Hematopoietic multipotent progenitor cell (in vitro differentiated cells): ENCODE measurements at regions not wholly inside any gene's neighbourhood (a gene's known extent, or its start where the extent isn't known, plus 50 kb on each side); places are given as distances from the start of the nearest gene placed in this dataset. TPM values are rescaled to one million over a fixed set of nuclear protein-coding genes. Genes with fewer than 3 reads are reported as not detected.
"Not testable (repeated sequence)": the region's sequence is repeated elsewhere in the genome, so short reads cannot be mapped to it uniquely, and the experiment has no call there.

ENCODE experiments used
- DNase-seq, 3 donors: peaks; one replicate each; pipeline ENCODE4 v3.0.0-alpha.2; 2011 to 2015; ENCODE audit warnings: low read depth in 2 of 3, low spot score in 2 of 3
- small RNA-seq: library from RNA; depleted of rRNA; stranded (forward); fragments of <200 nt; gene quantifications from one replicate; pipeline ENCODE3, GENCODE V24; 2012

DNA sequence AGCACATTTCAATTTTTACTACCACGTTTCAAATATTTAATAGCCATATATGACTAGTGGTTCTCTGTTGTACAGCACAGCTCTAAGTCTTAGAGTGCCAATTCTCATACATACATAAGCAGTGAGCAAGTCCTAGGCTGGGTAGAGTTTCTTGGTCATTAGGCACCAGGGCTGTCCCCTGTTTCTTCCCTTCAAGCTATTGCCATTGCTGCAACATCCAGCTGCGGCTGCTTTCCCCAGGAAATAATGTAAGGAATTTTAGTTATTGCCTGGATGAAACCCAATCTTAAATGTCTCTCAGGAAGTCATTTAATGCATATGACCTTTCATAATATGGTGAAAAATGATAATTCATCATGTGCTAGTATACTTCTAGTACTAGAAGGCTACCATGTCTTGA, 74.1 kb upstream of the PPP3CA start:
- no peak for DNase-seq

DNA sequence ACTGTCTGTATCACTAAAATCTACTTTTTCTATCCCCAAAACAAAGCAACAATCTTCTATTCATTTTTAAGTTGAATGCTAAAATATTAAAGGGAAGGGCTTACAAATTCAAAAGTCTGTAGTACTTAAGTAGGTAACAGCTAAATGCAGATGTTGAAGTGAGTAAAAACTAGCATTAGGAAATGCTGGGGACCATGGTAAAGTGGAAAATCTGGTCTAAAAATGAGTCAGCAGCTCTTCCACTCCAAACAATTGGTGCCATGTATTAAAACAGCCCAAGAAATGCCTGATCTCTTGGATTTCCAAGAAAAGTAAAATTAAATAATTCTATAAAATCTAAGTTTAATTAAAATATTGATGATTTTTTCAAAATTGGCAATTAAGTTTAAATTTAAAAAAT, 73.3 kb upstream of the PPP3CA start:
- peak in 1 of 3 donors; percentile 8 for DNase-seq

DNA sequence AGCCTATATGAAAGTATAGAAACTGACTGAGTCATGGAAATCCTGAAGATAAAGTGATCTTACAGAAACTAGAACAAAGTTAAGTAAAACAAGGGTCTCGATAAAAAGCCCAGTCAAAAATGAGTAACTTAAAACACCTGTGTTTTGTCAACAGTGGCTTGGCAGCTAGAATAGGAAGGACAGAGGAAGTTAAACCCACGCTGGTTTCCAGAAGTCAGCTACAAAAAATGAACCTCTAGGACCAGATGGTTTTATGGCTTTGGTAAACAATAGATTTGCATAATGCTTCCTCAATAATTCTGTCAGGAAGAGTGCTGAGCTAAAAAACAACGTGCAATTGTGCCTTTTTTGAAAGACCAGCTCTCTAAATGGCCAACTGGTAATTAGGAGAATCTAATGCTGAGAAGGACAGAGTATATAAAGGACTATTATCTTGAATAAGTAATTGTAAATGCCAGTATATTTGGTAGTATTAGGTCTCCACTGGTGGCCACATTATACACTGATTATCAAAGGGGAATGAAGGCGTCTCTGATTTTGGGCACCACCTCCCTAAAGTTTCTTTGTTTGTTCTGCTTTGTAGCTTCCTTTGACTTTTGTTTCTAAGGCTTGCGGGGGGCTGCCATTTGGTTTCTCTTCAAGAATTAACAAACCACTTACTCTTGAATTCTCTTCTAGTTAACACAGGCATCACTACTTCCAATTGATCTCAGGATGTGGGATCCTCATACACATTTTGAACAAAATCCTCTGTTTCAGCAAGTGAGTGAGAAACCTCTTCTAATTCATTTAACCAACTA, 72.2 kb upstream of the PPP3CA start:
- DNase-seq, result peak in 1 of 3 donors; percentile 60

DNA sequence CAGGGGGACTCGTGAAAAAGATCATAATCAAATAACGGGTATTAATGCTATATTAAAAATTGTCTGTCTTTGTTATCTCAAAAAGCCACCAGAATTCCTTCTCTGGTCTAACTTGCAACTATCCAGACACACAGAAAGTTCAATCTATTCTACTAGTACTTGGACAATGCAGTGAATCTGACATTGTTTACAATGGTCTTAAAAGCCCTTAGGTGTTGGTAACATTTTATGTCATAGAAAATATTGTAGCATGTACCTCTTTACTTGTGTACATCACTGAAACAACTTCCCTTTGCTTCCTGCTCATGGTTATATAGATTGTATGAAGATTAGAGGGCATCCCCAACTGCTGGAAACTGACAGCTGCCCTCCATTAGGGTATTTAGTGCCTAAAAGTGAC, 71.1 kb upstream of the PPP3CA start:
- no peak for DNase-seq

DNA sequence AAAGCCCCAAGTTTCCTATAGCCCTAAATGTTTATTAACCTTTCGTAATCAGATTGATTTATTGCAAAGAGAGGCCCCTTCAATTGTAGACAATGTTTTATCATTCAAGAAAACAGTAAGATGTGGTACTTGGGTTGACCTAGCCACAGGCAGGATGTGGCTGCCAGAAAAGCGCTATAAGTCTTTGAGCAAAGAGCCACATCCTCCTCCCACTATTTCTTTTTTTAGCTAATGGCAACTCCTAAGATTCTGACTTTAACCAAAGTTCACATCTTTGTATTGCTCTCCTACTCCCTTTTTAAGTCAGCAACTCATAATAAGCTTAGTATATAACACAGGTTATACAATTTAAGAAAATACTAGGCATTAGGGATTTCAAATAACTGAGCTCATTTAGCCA, 70.7 kb upstream of the PPP3CA start:
- DNase-seq, result peak; percentile 5 to 67 (median 26)

DNA sequence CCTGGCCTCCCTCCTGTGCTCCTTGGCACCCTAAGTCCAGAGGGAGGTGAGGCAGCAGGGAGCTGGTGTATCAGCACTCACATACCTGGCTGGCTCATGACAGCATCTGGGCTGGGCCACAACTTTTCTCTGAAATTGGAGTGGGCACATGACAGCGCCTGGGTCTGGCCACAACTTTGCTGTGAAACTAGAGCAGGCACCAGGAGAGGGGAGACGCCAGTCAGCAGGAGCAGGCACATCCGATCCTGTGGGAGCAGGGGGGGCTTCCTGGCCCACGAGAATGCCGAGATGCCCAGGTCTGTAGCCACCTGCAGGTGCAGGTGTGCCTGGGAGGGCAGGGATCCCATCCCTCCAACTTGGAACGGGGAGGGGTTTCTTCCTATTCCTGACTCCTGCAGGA, 69.7 kb upstream of the PPP3CA start:
- no peak for DNase-seq

DNA sequence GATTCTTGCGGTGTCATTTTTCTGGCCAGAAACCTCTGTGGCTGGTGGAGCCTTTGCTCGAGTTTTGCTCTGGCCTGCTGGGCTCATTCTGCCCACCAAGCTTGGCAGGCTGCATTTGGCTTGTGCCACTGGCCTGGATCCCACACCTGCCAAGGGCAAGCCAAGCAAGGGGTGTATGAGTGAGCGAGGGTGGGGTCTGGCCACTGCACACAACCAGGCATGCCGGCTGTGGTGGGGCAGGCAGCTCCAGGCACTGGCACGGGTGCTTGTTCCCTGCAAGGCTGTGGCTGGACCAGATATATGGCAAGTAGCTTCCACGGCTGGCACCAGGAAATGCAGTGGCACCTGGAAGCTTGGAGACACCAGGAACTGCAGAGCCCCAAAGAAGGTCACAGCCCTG, 68.6 kb upstream of the PPP3CA start:
- no peak for DNase-seq

DNA sequence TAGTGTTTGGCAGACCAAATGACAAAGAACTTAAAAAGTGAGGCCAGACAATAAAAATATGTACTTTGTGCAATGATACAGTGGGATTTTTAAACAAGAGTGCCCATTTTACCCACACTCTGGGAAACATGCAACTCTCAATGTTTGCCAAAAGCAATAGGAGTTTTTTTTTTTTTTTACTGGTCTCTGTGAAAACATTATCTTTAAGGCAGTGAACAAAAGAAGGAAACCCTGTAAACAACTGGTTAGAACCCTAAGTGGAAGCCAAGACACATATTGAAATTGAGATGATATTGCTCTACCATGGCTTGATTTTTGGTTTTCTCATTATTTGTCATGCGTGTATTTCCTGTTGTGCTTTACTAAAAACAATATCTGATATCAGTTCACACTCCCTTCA, 67.2 kb upstream of the PPP3CA start:
- no peak for DNase-seq

DNA sequence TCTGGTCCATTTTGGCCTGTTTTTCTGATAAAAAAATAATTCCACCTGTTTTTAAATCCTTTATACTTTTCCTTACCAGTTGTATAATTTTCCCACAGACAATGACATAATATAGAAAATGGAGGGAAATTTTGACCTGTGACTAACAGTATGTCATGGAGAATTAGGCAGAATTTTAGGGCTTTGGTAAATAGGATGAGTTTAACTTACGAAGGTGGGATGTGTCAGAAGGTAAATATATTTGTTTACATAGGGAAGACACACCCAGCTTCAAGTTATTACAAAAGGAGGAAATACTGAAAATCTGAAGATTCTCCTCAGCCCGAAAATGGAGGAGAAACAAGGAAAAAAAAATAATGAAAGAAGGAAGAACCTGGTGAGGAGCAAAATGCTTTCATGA, 64.6 kb upstream of the PPP3CA start:
- DNase-seq, result no peak

DNA sequence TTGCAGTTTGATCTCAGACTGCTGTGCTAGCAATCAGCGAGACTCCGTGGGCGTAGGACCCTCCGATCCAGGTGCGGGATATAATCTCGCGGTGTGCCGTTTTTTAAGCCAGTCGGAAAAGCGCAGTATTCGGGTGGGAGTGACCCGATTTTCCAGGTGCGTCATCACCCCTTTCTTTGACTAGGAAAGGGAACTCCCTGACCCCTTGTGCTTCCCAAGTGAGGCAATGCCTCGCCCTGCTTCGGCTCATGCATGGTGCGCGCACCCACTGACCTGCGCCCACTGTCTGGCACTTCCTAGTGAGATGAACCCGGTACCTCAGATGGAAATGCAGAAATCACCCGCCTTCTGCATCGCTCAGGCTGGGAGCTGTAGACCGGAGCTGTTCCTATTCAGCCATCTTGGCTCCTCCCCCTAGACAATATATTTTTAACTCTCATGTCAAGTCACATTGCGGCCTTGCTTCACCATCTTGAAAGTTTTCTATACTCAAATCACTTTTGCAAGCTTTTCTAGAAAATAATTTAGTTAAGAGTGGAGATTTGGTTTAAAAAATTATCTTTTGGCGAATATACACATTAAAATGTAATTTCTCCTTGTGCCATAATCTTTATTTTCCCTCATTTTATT, 64.1 kb upstream of the PPP3CA start:
- DNase-seq, result not testable (repeated sequence)

DNA sequence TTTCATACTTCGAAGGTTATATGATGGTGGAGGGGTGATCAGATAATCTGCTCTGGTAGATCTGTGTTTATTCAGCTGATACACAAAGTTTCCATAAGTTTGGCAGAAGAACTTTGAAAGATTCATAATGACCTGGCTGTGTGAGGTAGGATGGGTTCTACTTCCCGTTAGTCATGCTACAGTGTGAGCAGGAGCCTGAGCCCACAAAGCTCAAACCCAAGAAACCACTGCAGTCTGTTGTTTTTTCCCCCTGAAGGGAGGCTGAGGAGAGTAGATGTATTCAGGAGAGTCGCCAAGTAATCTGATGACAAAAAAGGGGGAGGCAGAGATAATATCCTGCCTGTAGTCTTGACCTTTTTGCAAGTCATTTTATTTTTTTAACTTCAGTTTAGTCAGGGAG, 52.8 kb upstream of the PPP3CA start:
- DNase-seq, result no peak

DNA sequence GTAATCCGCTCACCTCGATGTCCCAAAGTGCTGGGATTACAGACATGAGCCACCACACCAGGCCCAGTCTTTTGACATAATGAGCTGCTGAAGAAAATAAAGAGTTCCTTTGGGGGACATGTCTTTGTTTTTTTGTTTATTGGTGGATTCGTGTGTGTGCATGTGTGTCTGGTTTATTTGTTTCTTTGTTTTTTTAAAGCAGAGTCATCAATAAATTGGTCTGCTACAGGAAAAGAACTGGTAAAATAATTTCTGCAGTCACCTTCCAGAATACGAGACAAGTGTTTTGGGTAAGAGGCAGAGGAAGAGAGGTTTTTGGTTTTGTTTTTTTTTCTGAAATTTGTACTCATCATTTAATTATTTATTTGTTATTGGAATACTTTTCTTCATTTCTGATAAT, 51.5 kb upstream of the PPP3CA start:
- no peak for DNase-seq

Small RNAs in the stretch of these regions (small RNA-seq; reads per million reads assigned to genes)
- gene RNU6-462P, result not detected
